Adrenal gland (tissue), 9 donors: ENCODE measurements at regions not wholly inside any gene's neighbourhood (a gene's known extent, or its start where the extent isn't known, plus 50 kb on each side); places are given as distances from the start of the nearest gene placed in this dataset.

Experiments used
- DNase-seq, 7 donors: peaks; one replicate each; pipeline ENCODE4 v3.0.0-alpha.2; 2019 to 2020
- H3K27ac ChIP-seq, 5 donors: fragments of 200-600 bp; sonication (generic) in 4 of 5; 1 replicate in 3 of 5; 2 replicates in 2 of 5; pipeline versions ENCODE4 v1.5.1 to v1.8.0; 2016 to 2020; ENCODE audit warnings: mild to moderate bottlenecking in 1 of 5
- H3K27me3 ChIP-seq: fragments of 200-600 bp; 2 replicates; pipeline ENCODE4 v1.8.0; 2021
- H3K36me3 ChIP-seq, 2 donors: fragments of 200-600 bp; replicated peaks in 1 of 2; 1 replicate in 1 of 2; 2 replicates in 1 of 2; pipeline versions ENCODE4 v1.5.1 to v1.8.0; 2018 to 2022
- H3K4me1 ChIP-seq, 2 donors: fragments of 200-600 bp; replicated peaks in 1 of 2; 1 replicate in 1 of 2; 2 replicates in 1 of 2; pipeline versions ENCODE4 v1.5.1 to v1.8.0; 2018 to 2021
- H3K4me3 ChIP-seq, 4 donors: fragments of 200-600 bp; sonication (generic) in 3 of 4; one replicate each; pipeline ENCODE4 v1.5.1; 2016 to 2018
- H3K9me3 ChIP-seq, 3 donors: fragments of 200-600 bp; sonication (generic) in 1 of 3; replicated peaks in 1 of 3; 1 replicate in 2 of 3; 2 replicates in 1 of 3; pipeline versions ENCODE4 v1.5.1 to v1.8.0; 2016 to 2021
- POLR2A ChIP-seq, 2 donors: fragments of 450-650 bp; IDR thresholded peaks; one replicate each; pipeline ENCODE4 v1.6.1; 2017; ENCODE audit warnings: antibody characterized with exemption in 2 of 2, mild to moderate bottlenecking in 2 of 2, moderate library complexity in 1 of 2
- WGBS, 4 donors: extraction: QIAGEN DNeasy Blood & Tissue Kit in 2 of 4; methylation state at CpG; one replicate each; pipeline versions ENCODE4 v1.1.5 to v1.1.7; 2013 to 2017; 5-methylcytosine and 5-hydroxymethylcytosine counted together
- intact Hi-C, 2 donors: fragments of 100-400 bp; cut with DNase I; formaldehyde crosslinking; loops; one replicate each; pipeline versions ENCODE4 v1.14.1 to v1.15.0; 2022 to 2023
- TF ChIP-seq, protein P1 (sequence below), 6 experiments: fragments of 450-650 bp in 4 of 6; fragments of 200-600 bp in 2 of 6; sonication (generic) in 1 of 6; IDR thresholded peaks; 1 replicate in 5 of 6; 2 replicates in 1 of 6; pipeline versions ENCODE4 v1.5.1 to v1.8.0; 2016 to 2021; ENCODE audit warnings: antibody characterized with exemption in 6 of 6, mild to moderate bottlenecking in 2 of 6, moderate library complexity in 1 of 6
- donor health status: healthy with polysubstance abuse.
- donor health status: Bipolar disorder and iron deficiency.
- donor health status: DM: yes; HTN: yes; CAD: no.
- donor health status: DM: no; HTN: no; CAD: no.
- donor health status: DM: no; HTN: no; CAD: no.

DNA sequence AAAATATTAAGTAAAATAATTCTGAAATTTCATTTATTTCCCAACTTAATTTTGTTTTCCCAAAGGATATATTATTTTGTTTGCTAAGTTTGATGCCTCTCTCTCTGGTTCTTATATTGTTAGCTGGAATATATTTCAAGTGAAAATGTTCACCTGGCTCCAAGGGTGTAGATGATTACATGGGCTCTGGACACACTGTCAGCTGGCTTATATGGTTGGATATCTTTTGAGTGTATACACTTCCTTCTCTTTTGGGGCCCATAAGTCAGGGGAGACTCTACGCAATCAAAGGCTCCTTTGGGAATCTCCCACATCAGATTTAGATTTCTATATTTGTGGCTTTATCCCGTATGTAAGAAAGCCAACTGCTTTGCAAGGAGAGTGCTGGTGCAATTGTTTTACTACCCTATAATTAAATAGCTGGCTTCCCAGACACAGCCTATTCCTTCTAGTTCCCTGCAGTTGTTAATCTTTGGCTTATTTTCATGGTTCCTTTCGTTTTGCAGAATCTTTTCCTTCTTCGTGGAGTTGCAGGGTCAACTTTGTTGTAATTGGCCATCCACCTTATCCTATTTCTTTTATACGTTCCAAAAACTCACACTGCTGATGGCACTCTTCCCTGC is 225.7 kb downstream of the DPH6 start:
- no peak for TF ChIP-seq POLR2A (IDR thresholded peaks at IDR 0.05)
- TF ChIP-seq, protein P1, sequence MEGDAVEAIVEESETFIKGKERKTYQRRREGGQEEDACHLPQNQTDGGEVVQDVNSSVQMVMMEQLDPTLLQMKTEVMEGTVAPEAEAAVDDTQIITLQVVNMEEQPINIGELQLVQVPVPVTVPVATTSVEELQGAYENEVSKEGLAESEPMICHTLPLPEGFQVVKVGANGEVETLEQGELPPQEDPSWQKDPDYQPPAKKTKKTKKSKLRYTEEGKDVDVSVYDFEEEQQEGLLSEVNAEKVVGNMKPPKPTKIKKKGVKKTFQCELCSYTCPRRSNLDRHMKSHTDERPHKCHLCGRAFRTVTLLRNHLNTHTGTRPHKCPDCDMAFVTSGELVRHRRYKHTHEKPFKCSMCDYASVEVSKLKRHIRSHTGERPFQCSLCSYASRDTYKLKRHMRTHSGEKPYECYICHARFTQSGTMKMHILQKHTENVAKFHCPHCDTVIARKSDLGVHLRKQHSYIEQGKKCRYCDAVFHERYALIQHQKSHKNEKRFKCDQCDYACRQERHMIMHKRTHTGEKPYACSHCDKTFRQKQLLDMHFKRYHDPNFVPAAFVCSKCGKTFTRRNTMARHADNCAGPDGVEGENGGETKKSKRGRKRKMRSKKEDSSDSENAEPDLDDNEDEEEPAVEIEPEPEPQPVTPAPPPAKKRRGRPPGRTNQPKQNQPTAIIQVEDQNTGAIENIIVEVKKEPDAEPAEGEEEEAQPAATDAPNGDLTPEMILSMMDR (IDR thresholded peaks at IDR 0.05) = no peak
- H3K4me1 ChIP-seq = no peaks in the 10 kb centered on the region
- H3K27ac ChIP-seq = no peak overlapping the region
- H3K9me3 ChIP-seq = no peaks in the 10 kb centered on the region
- no peak for DNase-seq
- H3K4me3 ChIP-seq = no peak overlapping the region
- 72 to 84% (median 78%) methylated on average over 5 of the region's 5 CpGs for WGBS, 4 donors
- H3K36me3 ChIP-seq = no peaks in the 10 kb centered on the region
- no peaks in the 10 kb centered on the region for H3K27me3 ChIP-seq
- intact Hi-C loops = no loop called here

DNA sequence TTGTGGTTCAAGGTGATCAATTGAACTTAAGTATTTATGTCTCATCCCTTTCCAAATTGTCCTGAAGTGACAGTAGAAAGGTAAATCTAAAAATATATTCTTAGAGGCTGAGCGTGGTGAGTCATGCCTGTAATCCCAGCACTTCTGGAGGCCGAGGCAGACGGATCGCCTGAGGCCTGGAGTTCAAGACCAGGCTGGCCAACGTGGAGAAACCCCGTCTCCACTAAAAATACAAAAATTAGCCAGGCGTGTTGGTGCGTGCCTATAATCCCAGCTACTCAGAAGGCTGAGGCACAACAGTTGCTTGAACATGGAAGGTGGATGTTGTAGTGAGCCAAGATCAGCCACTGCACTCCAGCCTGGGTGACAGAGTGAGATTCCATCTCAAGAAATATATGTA is 226.6 kb downstream of the DPH6 start:
- TF ChIP-seq, protein P1 (IDR thresholded peaks at IDR 0.05) = no peak
- TF ChIP-seq POLR2A (IDR thresholded peaks at IDR 0.05) = no peak
- intact Hi-C loops = no loop called here
- H3K4me1 ChIP-seq = no peaks in the 10 kb centered on the region
- no peak overlapping the region for H3K27ac ChIP-seq
- no peak overlapping the region for H3K4me3 ChIP-seq
- no peaks in the 10 kb centered on the region for H3K9me3 ChIP-seq
- H3K27me3 ChIP-seq = no peaks in the 10 kb centered on the region
- no peak for DNase-seq
- no peaks in the 10 kb centered on the region for H3K36me3 ChIP-seq
- WGBS, 4 donors = 91 to 96% (median 93%) methylated on average over 8 of the region's 8 CpGs

DNA sequence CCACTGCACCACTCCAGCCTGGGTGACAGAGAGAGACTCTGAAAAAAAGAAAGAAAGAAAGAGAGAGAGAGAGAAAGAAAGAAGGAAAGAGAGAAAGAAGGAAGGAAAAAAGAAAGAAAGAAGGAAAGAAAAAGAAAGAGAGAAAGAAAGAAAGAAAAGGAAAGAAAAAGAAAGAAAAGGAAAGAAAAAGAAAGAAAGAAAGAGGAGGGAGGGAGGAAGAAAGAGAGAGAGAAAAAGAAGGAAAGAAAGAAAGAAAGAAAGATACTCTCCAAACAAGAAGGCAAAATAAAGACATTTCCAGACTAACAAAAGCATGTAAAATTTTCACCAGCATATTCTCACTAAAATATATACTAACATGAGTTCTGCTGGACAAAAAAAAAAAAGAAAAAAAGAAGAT is 228.7 kb downstream of the DPH6 start:
- no peaks in the 10 kb centered on the region for H3K4me1 ChIP-seq
- H3K27ac ChIP-seq = no peak overlapping the region
- no peaks in the 10 kb centered on the region for H3K36me3 ChIP-seq
- TF ChIP-seq POLR2A (IDR thresholded peaks at IDR 0.05) = no peak
- TF ChIP-seq, protein P1 (IDR thresholded peaks at IDR 0.05) = no peak
- DNase-seq = no peak
- no peaks in the 10 kb centered on the region for H3K9me3 ChIP-seq
- H3K4me3 ChIP-seq = no peak overlapping the region
- intact Hi-C loops = no loop called here
- no peaks in the 10 kb centered on the region for H3K27me3 ChIP-seq

DNA sequence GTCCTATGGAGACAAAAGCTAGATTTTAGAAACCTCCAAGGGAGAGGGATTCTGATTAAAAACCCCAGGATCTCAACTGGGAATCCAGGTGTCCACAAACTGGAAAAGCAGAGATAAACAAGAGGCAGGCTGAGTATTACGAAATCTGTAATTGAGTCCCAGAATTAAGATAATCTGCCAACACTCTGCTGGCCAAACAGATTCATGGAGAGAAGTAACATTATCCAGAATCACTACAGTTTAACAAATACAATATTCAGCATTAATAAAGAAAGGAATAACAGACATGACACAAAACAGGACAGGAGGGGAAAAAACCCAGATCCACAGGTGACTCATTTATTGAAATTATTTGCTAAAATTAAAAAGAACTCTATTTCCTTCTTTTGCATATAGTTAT is 227.2 kb upstream of the NANOGP8 start:
- WGBS, 4 donors = 70 to 88% (median 77%) methylated on average over 1 of the region's 1 CpG
- H3K27ac ChIP-seq = no peak overlapping the region
- DNase-seq = no peak
- no peaks in the 10 kb centered on the region for H3K36me3 ChIP-seq
- TF ChIP-seq POLR2A (IDR thresholded peaks at IDR 0.05) = no peak
- TF ChIP-seq, protein P1 (IDR thresholded peaks at IDR 0.05) = no peak
- H3K4me3 ChIP-seq = no peak overlapping the region
- no peaks in the 10 kb centered on the region for H3K9me3 ChIP-seq
- intact Hi-C loops = no loop called here
- peaks cover 0 to 10% of the 10 kb centered on the region in 2 donors for H3K4me1 ChIP-seq
- H3K27me3 ChIP-seq = no peaks in the 10 kb centered on the region
